Ishikawa (cell line): ENCODE measurements at regions not wholly inside any gene's neighbourhood (a gene's known extent, or its start where the extent isn't known, plus 50 kb on each side); places are given as distances from the start of the nearest gene placed in this dataset.

Experiments
- CEBPB ChIP-seq: IDR thresholded peaks from 2 replicates; pipeline ENCODE4 v1.6.1; 2012
- CREB1 ChIP-seq: IDR thresholded peaks from 2 replicates; pipeline ENCODE4 v1.6.1; 2012; ENCODE audit warnings: low read depth
- EGR1 ChIP-seq: IDR thresholded peaks from 2 replicates; pipeline ENCODE4 v1.6.1; 2012
- EP300 ChIP-seq: IDR thresholded peaks from 2 replicates; pipeline ENCODE4 v1.6.1; 2012; ENCODE audit warnings: borderline replicate concordance
- FOXM1 ChIP-seq: IDR thresholded peaks from 2 replicates; pipeline ENCODE4 v1.6.1; 2012; ENCODE audit warnings: low read depth, borderline replicate concordance
- NFIC ChIP-seq: IDR thresholded peaks from 2 replicates; pipeline ENCODE4 v1.6.1; 2012
- RAD21 ChIP-seq: IDR thresholded peaks from 2 replicates; pipeline ENCODE4 v1.6.1; 2012; ENCODE audit warnings: low read depth
- TAF1 ChIP-seq: IDR thresholded peaks from 2 replicates; pipeline ENCODE4 v1.6.1; 2012; ENCODE audit warnings: low read depth, mild to moderate bottlenecking
- TCF12 ChIP-seq: IDR thresholded peaks from 2 replicates; pipeline ENCODE4 v1.6.1; 2012; ENCODE audit warnings: low read depth
- TEAD4 ChIP-seq: IDR thresholded peaks from 2 replicates; pipeline ENCODE4 v1.6.1; 2012
- YY1 ChIP-seq: IDR thresholded peaks from 2 replicates; pipeline ENCODE4 v1.6.1; 2012; ENCODE audit warnings: low read depth
- ZBTB7A ChIP-seq: IDR thresholded peaks from 2 replicates; pipeline ENCODE4 v1.6.1; 2012; ENCODE audit warnings: low read depth
- TF ChIP-seq, protein P1 (sequence below): IDR thresholded peaks from 2 replicates; pipeline ENCODE4 v1.6.1; 2012
- TF ChIP-seq, protein P2 (sequence below): IDR thresholded peaks from 2 replicates; pipeline ENCODE4 v1.6.1; 2012
- TF ChIP-seq, protein P3 (sequence below): IDR thresholded peaks from 2 replicates; pipeline ENCODE4 v1.6.1; 2012; ENCODE audit warnings: low read depth, mild to moderate bottlenecking

DNA sequence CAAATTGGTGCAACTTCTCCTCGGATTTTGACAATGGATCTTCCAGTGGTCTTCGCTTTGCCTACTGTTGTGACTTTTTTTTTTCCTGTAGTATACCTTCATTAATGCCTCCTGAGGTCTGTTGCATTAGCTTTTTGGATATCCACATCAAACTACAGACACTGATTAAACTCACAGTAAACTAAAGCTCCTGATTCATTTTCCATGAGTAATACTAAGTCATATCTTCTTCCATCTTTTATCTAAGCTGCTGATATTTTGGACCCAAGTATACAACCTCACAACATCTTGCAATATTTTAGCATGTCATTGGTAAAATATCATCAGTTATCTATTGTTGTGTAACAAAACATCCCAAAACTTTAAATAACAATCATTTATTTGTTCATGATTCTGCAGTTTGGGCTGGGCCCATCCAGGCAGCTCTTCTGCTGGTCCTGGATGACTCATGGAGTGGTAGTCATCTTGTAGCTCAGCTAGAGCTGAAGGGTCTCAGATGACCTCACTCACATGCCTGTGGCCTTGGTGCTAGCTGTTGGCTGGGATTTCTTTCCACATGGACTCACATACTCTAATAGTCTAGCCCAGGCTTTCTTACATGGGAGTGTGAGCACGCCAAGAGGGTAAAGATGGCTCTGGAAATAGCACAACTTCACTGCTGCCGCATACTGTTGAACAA is 78.3 kb upstream of the SRSF6 start:
- TF ChIP-seq FOXM1 = no peak
- no peak for TF ChIP-seq TEAD4
- TF ChIP-seq EGR1 = no peak
- no peak for TF ChIP-seq ZBTB7A
- TF ChIP-seq RAD21 = no peak
- TF ChIP-seq YY1 = no peak
- no peak for TF ChIP-seq EP300
- no peak for TF ChIP-seq CREB1
- TF ChIP-seq, protein P1, sequence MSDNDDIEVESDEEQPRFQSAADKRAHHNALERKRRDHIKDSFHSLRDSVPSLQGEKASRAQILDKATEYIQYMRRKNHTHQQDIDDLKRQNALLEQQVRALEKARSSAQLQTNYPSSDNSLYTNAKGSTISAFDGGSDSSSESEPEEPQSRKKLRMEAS = no peak
- no peak for TF ChIP-seq CEBPB
- no peak for TF ChIP-seq TAF1
- TF ChIP-seq, protein P2, sequence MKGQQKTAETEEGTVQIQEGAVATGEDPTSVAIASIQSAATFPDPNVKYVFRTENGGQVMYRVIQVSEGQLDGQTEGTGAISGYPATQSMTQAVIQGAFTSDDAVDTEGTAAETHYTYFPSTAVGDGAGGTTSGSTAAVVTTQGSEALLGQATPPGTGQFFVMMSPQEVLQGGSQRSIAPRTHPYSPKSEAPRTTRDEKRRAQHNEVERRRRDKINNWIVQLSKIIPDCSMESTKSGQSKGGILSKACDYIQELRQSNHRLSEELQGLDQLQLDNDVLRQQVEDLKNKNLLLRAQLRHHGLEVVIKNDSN = no peak
- no peak for TF ChIP-seq NFIC
- TF ChIP-seq, protein P3, sequence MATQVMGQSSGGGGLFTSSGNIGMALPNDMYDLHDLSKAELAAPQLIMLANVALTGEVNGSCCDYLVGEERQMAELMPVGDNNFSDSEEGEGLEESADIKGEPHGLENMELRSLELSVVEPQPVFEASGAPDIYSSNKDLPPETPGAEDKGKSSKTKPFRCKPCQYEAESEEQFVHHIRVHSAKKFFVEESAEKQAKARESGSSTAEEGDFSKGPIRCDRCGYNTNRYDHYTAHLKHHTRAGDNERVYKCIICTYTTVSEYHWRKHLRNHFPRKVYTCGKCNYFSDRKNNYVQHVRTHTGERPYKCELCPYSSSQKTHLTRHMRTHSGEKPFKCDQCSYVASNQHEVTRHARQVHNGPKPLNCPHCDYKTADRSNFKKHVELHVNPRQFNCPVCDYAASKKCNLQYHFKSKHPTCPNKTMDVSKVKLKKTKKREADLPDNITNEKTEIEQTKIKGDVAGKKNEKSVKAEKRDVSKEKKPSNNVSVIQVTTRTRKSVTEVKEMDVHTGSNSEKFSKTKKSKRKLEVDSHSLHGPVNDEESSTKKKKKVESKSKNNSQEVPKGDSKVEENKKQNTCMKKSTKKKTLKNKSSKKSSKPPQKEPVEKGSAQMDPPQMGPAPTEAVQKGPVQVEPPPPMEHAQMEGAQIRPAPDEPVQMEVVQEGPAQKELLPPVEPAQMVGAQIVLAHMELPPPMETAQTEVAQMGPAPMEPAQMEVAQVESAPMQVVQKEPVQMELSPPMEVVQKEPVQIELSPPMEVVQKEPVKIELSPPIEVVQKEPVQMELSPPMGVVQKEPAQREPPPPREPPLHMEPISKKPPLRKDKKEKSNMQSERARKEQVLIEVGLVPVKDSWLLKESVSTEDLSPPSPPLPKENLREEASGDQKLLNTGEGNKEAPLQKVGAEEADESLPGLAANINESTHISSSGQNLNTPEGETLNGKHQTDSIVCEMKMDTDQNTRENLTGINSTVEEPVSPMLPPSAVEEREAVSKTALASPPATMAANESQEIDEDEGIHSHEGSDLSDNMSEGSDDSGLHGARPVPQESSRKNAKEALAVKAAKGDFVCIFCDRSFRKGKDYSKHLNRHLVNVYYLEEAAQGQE = no peak
- no peak for TF ChIP-seq TCF12

DNA sequence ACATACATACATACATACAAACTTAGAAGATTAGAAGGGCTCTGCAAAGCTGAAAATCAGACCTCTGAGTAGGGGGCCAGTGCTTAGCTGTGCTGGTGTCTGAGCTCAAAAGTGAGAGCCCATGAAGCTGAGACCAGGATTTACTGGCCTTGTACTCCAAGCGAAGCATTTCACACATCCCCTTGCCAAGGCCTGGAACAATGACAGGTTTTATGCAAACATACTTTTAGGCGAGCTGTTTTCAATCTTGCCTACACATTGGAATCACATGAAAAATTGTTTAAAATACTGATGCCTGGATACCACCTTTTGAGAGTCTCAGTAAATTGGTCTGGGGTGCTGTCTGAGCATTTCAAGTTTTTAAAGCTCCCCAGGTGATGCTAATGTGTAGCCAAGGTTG is 80.9 kb upstream of the SRSF6 start:
- TF ChIP-seq, protein P3 = no peak
- TF ChIP-seq CEBPB (no peak), RAD21 (no peak)

- TF ChIP-seq TEAD4 = no peak
- TF ChIP-seq, protein P1 = no peak
- TF ChIP-seq, protein P3 = no peak
- TF ChIP-seq, protein P2 = no peak
- TF ChIP-seq YY1 = no peak
- TF ChIP-seq RAD21 = no peak
- no peak for TF ChIP-seq EGR1
- TF ChIP-seq CEBPB = no peak
- no peak for TF ChIP-seq TCF12
- TF ChIP-seq ZBTB7A = no peak
- no peak for TF ChIP-seq EP300
- TF ChIP-seq TAF1 = no peak
- no peak for TF ChIP-seq FOXM1
- TF ChIP-seq NFIC = no peak
Observed at GRCh38 chr20:43375591-43375990, 82.1 kb upstream of the SRSF6 start.

DNA sequence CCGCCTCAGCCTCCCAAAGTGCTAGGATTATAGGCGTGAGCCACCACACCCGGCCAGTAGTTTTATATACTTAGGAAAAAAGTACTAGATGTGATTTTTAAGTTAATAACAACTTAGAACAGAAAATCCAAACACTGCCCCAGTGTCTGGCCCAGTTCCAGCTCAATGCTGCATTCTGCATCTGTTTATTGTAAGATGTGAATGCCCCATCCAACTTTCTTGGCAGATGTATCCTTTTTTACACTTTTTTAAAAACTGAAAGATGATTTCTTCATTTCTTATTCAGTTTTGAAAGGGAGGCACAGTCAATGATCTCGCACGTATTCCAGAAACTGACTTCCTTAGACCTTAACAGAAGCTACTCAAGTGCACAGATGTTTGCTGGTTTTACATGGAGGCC is 85.6 kb upstream of the SRSF6 start:
- TF ChIP-seq TCF12 = no peak
- TF ChIP-seq ZBTB7A = no peak
- TF ChIP-seq, protein P1 = no peak

DNA sequence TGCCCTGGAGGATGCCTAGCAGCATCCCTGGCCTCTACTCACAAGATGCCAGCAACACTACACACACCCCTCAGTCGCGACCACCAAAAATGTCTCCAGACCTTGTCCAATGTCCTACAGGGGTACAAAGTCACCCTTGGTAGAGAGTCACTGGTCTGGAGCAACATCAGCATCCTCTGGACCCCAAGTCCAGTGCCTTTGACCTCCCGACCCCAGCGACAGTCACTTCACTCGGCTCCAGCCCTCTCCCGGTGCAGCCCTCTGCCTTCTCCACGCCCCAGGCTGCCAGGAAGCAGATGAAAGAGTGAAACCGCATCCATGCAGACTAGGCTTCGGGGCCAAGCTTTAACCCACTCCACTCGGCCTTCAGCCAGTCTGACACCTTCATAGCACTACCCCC is 92.0 kb upstream of the SRSF6 start:
- TF ChIP-seq TCF12 (no peak), FOXM1 (no peak), TAF1 (no peak), EGR1 (no peak), NFIC (no peak), CREB1 (no peak), EP300 (no peak), ZBTB7A (no peak), CEBPB (no peak), RAD21 (no peak)
- TF ChIP-seq, protein P3 = no peak
- TF ChIP-seq, protein P1 = no peak
- TF ChIP-seq, protein P2 = no peak
